B cell (primary cell): ENCODE measurements at regions not wholly inside any gene's neighbourhood (a gene's known extent, or its start where the extent isn't known, plus 50 kb on each side); places are given as distances from the start of the nearest gene placed in this dataset.

Experiments
- ATAC-seq: fragments of 200-7000 bp; cut with Tn5 transposase; one replicate; pipeline ENCODE4 v1.10.0; 2021; ENCODE audit warnings: low read depth, mild to moderate bottlenecking, moderate number of reproducible peaks, moderate library complexity
- CTCF ChIA-PET: fragments of 350-600 bp; sonication (Branson Sonifier 250); formaldehyde crosslinking; loops from one replicate; lab custom pipeline; 2021; ENCODE audit warnings: antibody characterized with exemption, inconsistent platforms; lab: Charles Lee
- POLR2A ChIA-PET: fragments of 350-600 bp; sonication (Branson Sonifier 250); formaldehyde crosslinking; loops from one replicate; lab custom pipeline; 2021; ENCODE audit warnings: antibody characterized with exemption; lab: Charles Lee
- DNase-seq: peaks from one replicate; pipeline ENCODE4 v3.0.0; 2013
- H2AFZ ChIP-seq: 2 replicates; pipeline ENCODE4 v1.6.1; 2012; ENCODE audit warnings: mild to moderate bottlenecking, low read depth, low read length; ENCODE audit not compliant: insufficient read depth, poor library complexity, severe bottlenecking
- H3K27ac ChIP-seq, 2 donors: 1 replicate in 1 of 2; 2 replicates in 1 of 2; pipeline ENCODE4 v1.5.1; 2012 to 2013; ENCODE audit warnings: low read length in 2 of 2, mild to moderate bottlenecking in 2 of 2, moderate library complexity in 1 of 2
- H3K27me3 ChIP-seq, 4 experiments: fragments of 200-600 bp in 1 of 4; sonication (generic) in 1 of 4; replicated peaks in 1 of 4; 1 replicate in 2 of 4; 2 replicates in 2 of 4; pipeline versions ENCODE4 v1.6.1 to v1.7.0; 2013 to 2016; ENCODE audit warnings: low read length in 3 of 4, mild to moderate bottlenecking in 2 of 4, mixed read lengths in 1 of 4, moderate library complexity in 1 of 4; ENCODE audit not compliant: insufficient read depth in 4 of 4, control insufficient read depth in 3 of 4; ENCODE audit errors: control extremely low read depth in 1 of 4
- H3K36me3 ChIP-seq, 2 experiments: replicated peaks in 1 of 2; 1 replicate in 1 of 2; 2 replicates in 1 of 2; pipeline versions ENCODE4 v1.6.1 to v1.7.1; 2013; ENCODE audit warnings: low read length in 1 of 2; ENCODE audit not compliant: insufficient read depth in 2 of 2, control insufficient read depth in 1 of 2; ENCODE audit errors: control extremely low read depth in 1 of 2, extremely low read depth in 1 of 2
- H3K4me1 ChIP-seq, 2 donors: fragments of 200-600 bp in 1 of 2; sonication (generic) in 1 of 2; 1 replicate in 1 of 2; 2 replicates in 1 of 2; pipeline versions ENCODE4 v1.5.1 to v1.6.1; 2013 to 2017; ENCODE audit warnings: low read length in 2 of 2; ENCODE audit not compliant: control insufficient read depth in 2 of 2, insufficient read depth in 2 of 2
- H3K4me2 ChIP-seq: replicated peaks from 2 replicates; pipeline ENCODE3; 2012; ENCODE audit warnings: mild to moderate bottlenecking, low read depth, low read length; ENCODE audit not compliant: poor library complexity, severe bottlenecking
- H3K4me3 ChIP-seq, 5 experiments: fragments of 200-600 bp in 1 of 5; sonication (generic) in 1 of 5; 1 replicate in 3 of 5; 2 replicates in 2 of 5; pipeline versions ENCODE4 v1.5.1 to v1.7.0; 2011 to 2016; ENCODE audit warnings: low read length in 4 of 5, mild to moderate bottlenecking in 4 of 5, low read depth in 2 of 5, control low read depth in 1 of 5, moderate library complexity in 1 of 5; ENCODE audit not compliant: insufficient read depth in 1 of 5; ENCODE audit errors: control extremely low read depth in 1 of 5, extremely low read depth in 1 of 5
- H3K79me2 ChIP-seq: fragments of 200-600 bp; sonication (generic); one replicate; pipeline ENCODE4 v1.6.0; 2016; ENCODE audit warnings: low read length; ENCODE audit not compliant: control insufficient read depth, insufficient read depth
- H3K9ac ChIP-seq: fragments of 200-600 bp; sonication (generic); 2 replicates; pipeline ENCODE4 v1.6.1; 2017; ENCODE audit warnings: mild to moderate bottlenecking, low read length, moderate library complexity
- H3K9me3 ChIP-seq, 3 donors: one replicate each; pipeline versions ENCODE4 v1.6.1 to v1.7.1; 2013; ENCODE audit warnings: low read length in 2 of 3; ENCODE audit not compliant: control insufficient read depth in 2 of 3, insufficient read depth in 1 of 3; ENCODE audit errors: control extremely low read depth in 1 of 3
- H4K20me1 ChIP-seq: 2 replicates; pipeline ENCODE4 v1.6.0; 2012; ENCODE audit warnings: mild to moderate bottlenecking, low read length; ENCODE audit not compliant: insufficient read depth, control insufficient read depth, poor library complexity, severe bottlenecking
- H3K27ac Mint-ChIP-seq: one replicate; pipeline ENCODE4 v1.8.0; 2021; ENCODE audit warnings: mixed read lengths
- H3K27me3 Mint-ChIP-seq: one replicate; pipeline ENCODE4 v1.8.0; 2021; ENCODE audit warnings: mixed read lengths
- H3K4me1 Mint-ChIP-seq: one replicate; pipeline ENCODE4 v1.8.0; 2021; ENCODE audit warnings: mixed read lengths
- H3K4me3 Mint-ChIP-seq: one replicate; pipeline ENCODE4 v1.8.0; 2021; ENCODE audit warnings: mixed read lengths
- H3K9me3 Mint-ChIP-seq: one replicate; pipeline ENCODE4 v1.8.0; 2022; ENCODE audit warnings: mixed read lengths; ENCODE audit not compliant: insufficient read depth
- CTCF ChIP-seq: fragments of 200-600 bp; IDR thresholded peaks from one replicate; pipeline ENCODE4 v1.8.0; 2022; ENCODE audit warnings: antibody characterized with exemption, mild to moderate bottlenecking
- EZH2 ChIP-seq: IDR thresholded peaks from 2 replicates; pipeline ENCODE4 v1.6.1; 2012; ENCODE audit warnings: borderline replicate concordance, low read depth, mild to moderate bottlenecking, moderate library complexity, low read length; ENCODE audit not compliant: insufficient read depth, poor library complexity, severe bottlenecking
- WGBS: methylation state at CpG from one replicate; pipeline ENCODE4 v1.1.5; 2013; ENCODE audit warnings: missing lambda C conversion rate; ENCODE audit not compliant: insufficient coverage; 5-methylcytosine and 5-hydroxymethylcytosine counted together
- intact Hi-C: fragments of 100-400 bp; cut with micrococcal nuclease; formaldehyde crosslinking; loops from one replicate; pipeline ENCODE4 v1.10.0; 2022

GRCh38 chr3:160126051-160126450, 99.2 kb upstream of the C3orf80 start:
- H3K9ac ChIP-seq, result no peak overlapping the region
- WGBS, result 90% methylated on average over 4 of the region's 4 CpGs
- peaks cover 0 to 3% of the 10 kb centered on the region in 2 donors for H3K4me1 ChIP-seq
- Mint-ChIP-seq H3K4me3 (no peak overlapping the region), H3K27ac (no peak overlapping the region), H3K9me3 (no peaks in the 10 kb centered on the region), H3K27me3 (no peaks in the 10 kb centered on the region), H3K4me1 (peaks cover 10% of the 10 kb centered on the region)
- DNase-seq (no peak), ATAC-seq (no peak)
- TF ChIP-seq EZH2 (no peak), CTCF (no peak)
- peaks cover 0 to 2% (median 0%) of the 10 kb centered on the region in 4 experiments for H3K27me3 ChIP-seq
- H2AFZ ChIP-seq, result no peak overlapping the region
- H3K4me3 ChIP-seq, result no peak overlapping the region
- no peak overlapping the region for H3K27ac ChIP-seq
- ChIA-PET CTCF (interaction anchor here (1.2 kb wide), 1 partner anchor 288 kb away, joined by 3 read pairs; no protein-coding TSS in a partner anchor), POLR2A (no interaction called here)
- no peaks in the 10 kb centered on the region for H3K79me2 ChIP-seq
- no peak overlapping the region for H3K4me2 ChIP-seq
- no peaks in the 10 kb centered on the region for H3K9me3 ChIP-seq
- no peaks in the 10 kb centered on the region for H4K20me1 ChIP-seq
- intact Hi-C loops, result no loop called here
- H3K36me3 ChIP-seq, result no peaks in the 10 kb centered on the region

GRCh38 chr3:160126761-160127160, 98.5 kb upstream of the C3orf80 start:
- POLR2A ChIA-PET, result no interaction called here
- Histone ChIP-seq H3K79me2 (no peaks in the 10 kb centered on the region), H3K27ac (no peak overlapping the region), H3K4me2 (no peak overlapping the region), H4K20me1 (no peaks in the 10 kb centered on the region), H3K9ac (no peak overlapping the region), H3K9me3 (no peaks in the 10 kb centered on the region), H3K27me3 (peaks cover 0 to 2% (median 0%) of the 10 kb centered on the region in 4 experiments), H3K4me3 (no peak overlapping the region), H2AFZ (no peak overlapping the region), H3K36me3 (no peaks in the 10 kb centered on the region), H3K4me1 (peaks cover 0 to 3% of the 10 kb centered on the region in 2 donors)
- no peak for DNase-seq
- intact Hi-C loops, result no loop called here
- H3K4me1 Mint-ChIP-seq, result peaks cover 10% of the 10 kb centered on the region
- TF ChIP-seq CTCF (no peak), EZH2 (no peak)
- H3K27ac Mint-ChIP-seq, result no peak overlapping the region
- H3K27me3 Mint-ChIP-seq, result no peaks in the 10 kb centered on the region
- H3K9me3 Mint-ChIP-seq, result no peaks in the 10 kb centered on the region
- CTCF ChIA-PET, result interaction anchor here (1.2 kb wide), 1 partner anchor 287 kb away, joined by 3 read pairs; no protein-coding TSS in a partner anchor
- no peak for ATAC-seq
- 93% methylated on average over 3 of the region's 4 CpGs for WGBS
- H3K4me3 Mint-ChIP-seq, result no peak overlapping the region
